ENCODE measurements at regions not wholly inside any gene's neighbourhood (a gene's known extent, or its start where the extent isn't known, plus 50 kb on each side); places are given as distances from the start of the nearest gene placed in this dataset.

DNA sequence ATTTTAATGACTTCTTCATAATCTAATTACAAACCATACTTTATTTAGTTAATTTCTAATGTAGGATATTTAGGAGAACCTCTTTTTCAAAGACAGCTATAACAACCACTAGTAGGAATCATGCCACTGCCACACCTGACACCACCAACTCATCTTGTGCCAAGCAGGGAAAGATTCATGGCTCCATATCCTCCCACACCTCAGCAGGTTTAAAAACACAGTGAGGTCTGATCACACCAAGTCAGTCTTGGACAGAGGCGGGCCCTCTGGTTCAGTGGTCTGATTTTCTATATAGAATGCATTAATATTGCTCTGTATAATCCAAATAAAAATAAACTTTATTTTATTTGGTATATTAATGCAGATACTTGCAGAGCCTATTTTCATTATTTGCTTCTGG, 227.7 kb upstream of the TTC29 start:
- TF ChIP-seq, protein P1, sequence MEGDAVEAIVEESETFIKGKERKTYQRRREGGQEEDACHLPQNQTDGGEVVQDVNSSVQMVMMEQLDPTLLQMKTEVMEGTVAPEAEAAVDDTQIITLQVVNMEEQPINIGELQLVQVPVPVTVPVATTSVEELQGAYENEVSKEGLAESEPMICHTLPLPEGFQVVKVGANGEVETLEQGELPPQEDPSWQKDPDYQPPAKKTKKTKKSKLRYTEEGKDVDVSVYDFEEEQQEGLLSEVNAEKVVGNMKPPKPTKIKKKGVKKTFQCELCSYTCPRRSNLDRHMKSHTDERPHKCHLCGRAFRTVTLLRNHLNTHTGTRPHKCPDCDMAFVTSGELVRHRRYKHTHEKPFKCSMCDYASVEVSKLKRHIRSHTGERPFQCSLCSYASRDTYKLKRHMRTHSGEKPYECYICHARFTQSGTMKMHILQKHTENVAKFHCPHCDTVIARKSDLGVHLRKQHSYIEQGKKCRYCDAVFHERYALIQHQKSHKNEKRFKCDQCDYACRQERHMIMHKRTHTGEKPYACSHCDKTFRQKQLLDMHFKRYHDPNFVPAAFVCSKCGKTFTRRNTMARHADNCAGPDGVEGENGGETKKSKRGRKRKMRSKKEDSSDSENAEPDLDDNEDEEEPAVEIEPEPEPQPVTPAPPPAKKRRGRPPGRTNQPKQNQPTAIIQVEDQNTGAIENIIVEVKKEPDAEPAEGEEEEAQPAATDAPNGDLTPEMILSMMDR (conservative IDR thresholded peaks at IDR 0.05; ENCODE audit: low read depth): no peak
- DNase-seq (ENCODE audit: low spot score): no peak
- no peak overlapping the region for H3K27ac ChIP-seq
- ChIA-PET POLR2A (ENCODE audit: low non-redundant PET) (no interaction called here), CTCF (interaction anchor here (0.6 kb wide), 1 partner anchor 235 kb away, joined by 3 read pairs; no protein-coding TSS in a partner anchor)

DNA sequence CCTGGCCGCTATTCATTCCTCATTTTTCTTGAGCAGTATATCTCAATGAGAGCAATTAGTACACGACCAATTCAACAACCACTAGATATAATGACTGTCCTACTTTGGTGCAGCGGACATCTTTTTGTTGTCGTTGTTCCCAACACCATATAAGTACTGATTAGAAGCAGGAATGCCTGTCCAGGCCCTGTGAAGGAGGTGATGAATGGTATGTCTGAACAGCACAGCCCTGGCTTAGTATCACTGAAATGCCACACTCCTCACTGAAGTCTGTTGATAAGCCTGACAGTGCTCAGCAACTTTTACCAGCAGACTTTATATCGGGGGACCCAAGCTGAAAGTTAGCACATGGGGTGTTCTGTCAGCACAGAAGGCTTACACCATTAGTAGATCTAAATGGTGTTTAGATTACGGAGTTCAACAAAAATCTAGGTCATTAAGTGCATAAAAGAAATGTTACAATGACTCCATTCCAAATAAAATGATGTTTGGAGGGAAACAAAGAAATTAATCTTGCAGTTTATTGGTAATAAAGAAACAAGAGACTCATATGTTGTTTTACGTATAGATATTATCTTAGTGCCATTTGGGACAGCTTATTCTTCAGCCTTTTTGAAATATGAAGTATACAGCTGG, 228.3 kb upstream of the TTC29 start:
- POLR2A ChIA-PET (ENCODE audit: low non-redundant PET): no interaction called here
- CTCF ChIA-PET: interaction anchor here (0.6 kb wide), 1 partner anchor 234 kb away, joined by 3 read pairs; no protein-coding TSS in a partner anchor

DNA sequence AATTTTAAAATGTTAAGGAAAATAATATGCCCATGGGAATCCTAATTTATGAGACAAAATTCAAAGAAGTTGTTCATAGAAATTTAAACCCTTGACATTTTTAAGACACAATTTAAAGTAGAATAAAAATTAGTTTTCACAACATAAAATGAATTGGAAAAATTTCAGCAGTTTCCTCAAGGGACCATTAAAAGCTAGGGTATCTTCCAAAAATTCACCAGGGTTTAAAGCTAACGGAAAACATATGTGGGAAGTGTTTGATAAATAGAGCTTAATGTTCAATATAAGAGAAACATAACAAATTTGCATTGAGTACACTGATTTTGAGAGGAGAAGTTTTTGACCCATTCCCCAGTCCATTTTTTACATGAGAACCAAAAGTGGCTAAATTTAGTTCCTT, 228.9 kb upstream of the TTC29 start:
- no peak for DNase-seq (ENCODE audit: low spot score)
- ChIA-PET POLR2A (ENCODE audit: low non-redundant PET) (no interaction called here), CTCF (no interaction called here)
- TF ChIP-seq, protein P1 (conservative IDR thresholded peaks at IDR 0.05; ENCODE audit: low read depth): no peak
- no peak overlapping the region for H3K27ac ChIP-seq

More for the DNA sequence above, 228.3 kb upstream of the TTC29 start:
- H3K27ac ChIP-seq: no peak overlapping the region
- no peak for DNase-seq (ENCODE audit: low spot score)
- TF ChIP-seq, protein P1 (conservative IDR thresholded peaks at IDR 0.05; ENCODE audit: low read depth): no peak

DNA sequence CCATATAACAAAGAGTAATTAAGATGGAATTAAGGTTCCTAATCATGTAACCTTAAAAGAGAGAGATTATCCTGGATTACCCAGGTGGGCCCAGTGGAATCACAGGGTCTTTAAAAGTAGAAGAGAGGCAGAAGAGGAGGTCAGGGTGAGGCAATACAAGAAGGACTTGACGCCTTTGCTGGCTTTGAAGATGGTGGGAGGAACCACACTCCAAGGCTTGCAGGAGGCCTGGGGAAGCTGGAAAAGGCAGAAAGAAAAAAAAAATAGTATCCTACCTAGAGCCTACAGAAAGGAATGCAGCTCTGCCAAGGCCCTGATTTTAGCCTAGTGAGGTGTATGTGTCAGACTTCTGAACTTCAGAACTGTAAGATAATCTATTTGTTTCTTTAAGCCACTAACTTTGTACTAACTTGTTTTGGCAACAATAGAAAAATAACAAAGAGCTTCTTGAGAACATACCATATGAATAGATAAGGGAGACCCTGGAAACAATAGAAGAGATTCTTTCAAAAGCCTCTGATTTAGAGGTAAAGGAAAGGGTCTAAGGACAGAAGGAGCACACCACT, 229.9 kb upstream of the TTC29 start:
- CTCF ChIA-PET: interaction anchor here (0.7 kb wide), 1 partner anchor 343 kb away, joined by 4 read pairs; no protein-coding TSS in a partner anchor
- TF ChIP-seq, protein P1 (conservative IDR thresholded peaks at IDR 0.05; ENCODE audit: low read depth): no peak
- POLR2A ChIA-PET (ENCODE audit: low non-redundant PET): no interaction called here
- no peak overlapping the region for H3K27ac ChIP-seq
- DNase-seq (ENCODE audit: low spot score): no peak

DNA sequence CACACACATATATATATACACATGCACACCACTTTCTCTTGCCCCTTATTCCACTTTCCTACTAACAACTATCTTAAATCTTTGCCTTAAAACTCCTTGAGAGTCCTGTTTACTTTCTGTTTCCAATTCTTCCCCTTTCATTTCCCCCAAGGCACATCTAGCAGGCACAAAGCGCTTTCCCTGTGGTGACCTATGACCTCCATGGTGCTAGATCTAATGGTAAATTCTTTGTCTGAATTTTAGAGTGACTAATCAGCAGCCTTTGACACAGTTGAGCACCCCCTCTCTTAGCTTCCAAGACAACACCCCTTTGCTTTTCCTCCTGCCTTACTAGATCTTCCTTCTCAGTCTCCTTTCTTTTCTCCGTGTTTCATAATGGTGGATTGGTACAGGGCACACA, 236.4 kb upstream of the TTC29 start:
- CTCF ChIA-PET: no interaction called here
- no peak overlapping the region for H3K27ac ChIP-seq
- DNase-seq (ENCODE audit: low spot score): no peak
- POLR2A ChIA-PET (ENCODE audit: low non-redundant PET): interaction anchor here (0.5 kb wide), 1 partner anchor 396 kb away, joined by 4 read pairs; no protein-coding TSS in a partner anchor
- TF ChIP-seq, protein P1 (conservative IDR thresholded peaks at IDR 0.05; ENCODE audit: low read depth): no peak

DNA sequence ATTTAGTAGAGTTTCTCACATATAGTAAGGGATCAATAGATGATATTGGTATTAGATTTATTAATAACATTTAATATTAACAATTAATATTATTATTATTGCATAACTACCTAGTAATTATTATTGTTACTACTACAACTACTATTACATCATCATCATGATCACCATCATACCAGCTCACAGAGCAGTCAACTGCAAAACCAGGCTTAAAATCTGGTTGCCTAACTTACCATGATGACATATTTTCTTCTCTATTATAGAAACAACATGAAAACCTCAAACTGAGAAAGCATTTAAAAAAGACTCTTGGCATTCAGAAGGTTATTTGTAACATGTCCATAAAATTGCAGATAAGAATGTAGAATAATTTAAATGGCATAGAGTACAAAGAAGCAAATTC, 247.0 kb upstream of the TTC29 start:
- no peak for DNase-seq (ENCODE audit: low spot score)
- CTCF ChIA-PET: interaction anchor here (1.0 kb wide), 1 partner anchor 326 kb away, joined by 6 read pairs; no protein-coding TSS in a partner anchor
- H3K27ac ChIP-seq: no peak overlapping the region
- TF ChIP-seq, protein P1 (conservative IDR thresholded peaks at IDR 0.05; ENCODE audit: low read depth): no peak
- POLR2A ChIA-PET (ENCODE audit: low non-redundant PET): no interaction called here

All from RWPE1 (cell line).